Stomach (tissue), 8 donors: ENCODE measurements at regions not wholly inside any gene's neighbourhood (a gene's known extent, or its start where the extent isn't known, plus 50 kb on each side); places are given as distances from the start of the nearest gene placed in this dataset.
A peak's percentile ranks its signal among the peaks of the same experiment; 100 is the strongest.

ENCODE experiments used
- DNase-seq, 2 donors: peaks; one replicate each; pipeline versions ENCODE4 v3.0.0 to v3.0.0-alpha.2; 2013 to 2019
- H3K27ac ChIP-seq, 5 donors: fragments of 200-600 bp in 4 of 5; sonication (generic) in 4 of 5; one replicate each; pipeline ENCODE4 v1.5.1; 2013 to 2019; ENCODE audit warnings: mild to moderate bottlenecking in 1 of 5, moderate library complexity in 1 of 5
- H3K27me3 ChIP-seq, 3 donors: fragments of 200-600 bp; sonication (generic); one replicate each; pipeline ENCODE4 v1.5.1; 2017 to 2019; ENCODE audit warnings: mixed run types in 1 of 3
- H3K36me3 ChIP-seq, 4 donors: fragments of 200-600 bp; sonication (generic); 1 replicate in 3 of 4; 2 replicates in 1 of 4; pipeline ENCODE4 v1.5.1; 2016 to 2019
- H3K4me1 ChIP-seq, 4 donors: fragments of 200-600 bp; sonication (generic); one replicate each; pipeline ENCODE4 v1.5.1; 2016 to 2019
- H3K4me3 ChIP-seq, 4 donors: fragments of 200-600 bp; sonication (generic) in 3 of 4; one replicate each; pipeline ENCODE4 v1.5.1; 2016 to 2019; ENCODE audit warnings: mild to moderate bottlenecking in 1 of 4
- H3K9me3 ChIP-seq, 4 donors: fragments of 200-600 bp; sonication (generic); one replicate each; pipeline ENCODE4 v1.5.1; 2016 to 2019
- CTCF ChIP-seq, 7 experiments: fragments of 450-650 bp in 4 of 7; fragments of 200-600 bp in 3 of 7; sonication (generic) in 3 of 7; IDR thresholded peaks; one replicate each; pipeline ENCODE4 v1.5.1; 2016 to 2019; ENCODE audit warnings: antibody characterized with exemption in 7 of 7, control low read depth in 2 of 7, mild to moderate bottlenecking in 1 of 7
- EP300 ChIP-seq: sonication (generic); formaldehyde crosslinking; IDR thresholded peaks from one replicate; pipeline ENCODE4 v1.6.1; 2017; ENCODE audit warnings: antibody characterized with exemption
- POLR2A ChIP-seq, 4 donors: fragments of 450-650 bp; IDR thresholded peaks; one replicate each; pipeline ENCODE4 v1.6.1; 2016; ENCODE audit warnings: antibody characterized with exemption in 4 of 4, control low read depth in 2 of 4, mild to moderate bottlenecking in 1 of 4, moderate library complexity in 1 of 4
- POLR2AphosphoS5 ChIP-seq, 3 donors: sonication (generic); formaldehyde crosslinking; IDR thresholded peaks; one replicate each; pipeline ENCODE4 v1.6.1; 2016; ENCODE audit warnings: antibody characterized with exemption in 3 of 3
- WGBS, 5 donors: extraction: QIAGEN DNeasy Blood & Tissue Kit in 3 of 5; methylation state at CpG; one replicate each; pipeline versions ENCODE4 v1.1.5 to v1.1.7; 2013 to 2018; 5-methylcytosine and 5-hydroxymethylcytosine counted together
- intact Hi-C: fragments of 100-400 bp; cut with DNase I; formaldehyde crosslinking; loops from one replicate; pipeline ENCODE4 v1.15.1; 2023; ENCODE audit warnings: low total_unique reads
- donor health status: healthy with polysubstance abuse.
- donor health status: Bipolar disorder and iron deficiency.
- donor health status: healthy.

GRCh38 chr13:73336773-73337172 is 278.0 kb downstream of the KLF5 start:
- peak in 1 of 2 donors; percentile 39 for DNase-seq
- H3K4me1 ChIP-seq: no peaks in the 10 kb centered on the region
- H3K9me3 ChIP-seq: no peaks in the 10 kb centered on the region
- no peaks in the 10 kb centered on the region for H3K27me3 ChIP-seq
- no peak overlapping the region for H3K4me3 ChIP-seq
- H3K36me3 ChIP-seq: no peaks in the 10 kb centered on the region
- no peak for TF ChIP-seq POLR2A (IDR thresholded peaks at IDR 0.05)
- TF ChIP-seq POLR2AphosphoS5 (IDR thresholded peaks at IDR 0.05): peak in 1 of 3 donors; percentile 55
- TF ChIP-seq CTCF (IDR thresholded peaks at IDR 0.05): no peak
- TF ChIP-seq EP300: no peak
- intact Hi-C loops: no loop called here
- H3K27ac ChIP-seq: peak overlapping the region in 3 of 5 donors; percentile 61 to 65 (median 64)
- WGBS, 5 donors: 65 to 70% (median 68%) methylated on average over 4 of the region's 4 CpGs

GRCh38 chr13:73335944-73336343 is 277.1 kb downstream of the KLF5 start:
- no peak for TF ChIP-seq EP300
- TF ChIP-seq CTCF (IDR thresholded peaks at IDR 0.05): no peak
- no peak for TF ChIP-seq POLR2A (IDR thresholded peaks at IDR 0.05)
- TF ChIP-seq POLR2AphosphoS5 (IDR thresholded peaks at IDR 0.05): no peak
- intact Hi-C loops: no loop called here
- peak overlapping the region in 4 of 5 donors; percentile 26 to 74 (median 55) for H3K27ac ChIP-seq

GRCh38 chr13:73335210-73335609 is 276.4 kb downstream of the KLF5 start:
- peak in 1 of 2 donors; percentile 40 for DNase-seq
- H3K4me3 ChIP-seq: no peak overlapping the region
- H3K27ac ChIP-seq: peak overlapping the region in 3 of 5 donors; percentile 41 to 74 (median 64)
- 33 to 54% (median 38%) methylated on average over 5 of the region's 5 CpGs for WGBS, 5 donors
- peak in 1 of 3 donors; percentile 50 for TF ChIP-seq POLR2AphosphoS5 (IDR thresholded peaks at IDR 0.05)
- TF ChIP-seq POLR2A (IDR thresholded peaks at IDR 0.05): no peak
- TF ChIP-seq EP300: no peak
- intact Hi-C loops: no loop called here
- H3K4me1 ChIP-seq: no peaks in the 10 kb centered on the region
- H3K27me3 ChIP-seq: no peaks in the 10 kb centered on the region
- H3K9me3 ChIP-seq: no peaks in the 10 kb centered on the region
- H3K36me3 ChIP-seq: no peaks in the 10 kb centered on the region

More at GRCh38 chr13:73335944-73336343, 277.1 kb downstream of the KLF5 start:
- DNase-seq: no peak
- no peaks in the 10 kb centered on the region for H3K9me3 ChIP-seq
- H3K4me3 ChIP-seq: no peak overlapping the region
- H3K4me1 ChIP-seq: no peaks in the 10 kb centered on the region
- no peaks in the 10 kb centered on the region for H3K27me3 ChIP-seq
- H3K36me3 ChIP-seq: no peaks in the 10 kb centered on the region
- WGBS, 5 donors: 84 to 99% (median 95%) methylated on average over 7 of the region's 7 CpGs

GRCh38 chr13:73334445-73334844 is 275.6 kb downstream of the KLF5 start:
- H3K9me3 ChIP-seq: no peaks in the 10 kb centered on the region
- H3K27me3 ChIP-seq: no peaks in the 10 kb centered on the region
- TF ChIP-seq EP300 (no peak), POLR2AphosphoS5 (IDR thresholded peaks at IDR 0.05) (no peak), CTCF (IDR thresholded peaks at IDR 0.05) (no peak), POLR2A (IDR thresholded peaks at IDR 0.05) (no peak)
- H3K4me1 ChIP-seq: no peaks in the 10 kb centered on the region
- intact Hi-C loops: no loop called here
- H3K36me3 ChIP-seq: no peaks in the 10 kb centered on the region
- peak overlapping the region in 3 of 5 donors; percentile 41 to 74 (median 64) for H3K27ac ChIP-seq
- H3K4me3 ChIP-seq: no peak overlapping the region
- WGBS, 5 donors: 75 to 94% (median 89%) methylated on average over 4 of the region's 4 CpGs
- DNase-seq: no peak

- H3K27ac ChIP-seq: no peak overlapping the region
- no peaks in the 10 kb centered on the region for H3K36me3 ChIP-seq
- no peak for DNase-seq
- no peak for TF ChIP-seq POLR2AphosphoS5 (IDR thresholded peaks at IDR 0.05)
- TF ChIP-seq CTCF (IDR thresholded peaks at IDR 0.05): no peak
- no peak for TF ChIP-seq POLR2A (IDR thresholded peaks at IDR 0.05)
- TF ChIP-seq EP300: no peak
- intact Hi-C loops: no loop called here
- H3K27me3 ChIP-seq: no peaks in the 10 kb centered on the region
- 73 to 96% (median 94%) methylated on average over 1 of the region's 1 CpG for WGBS, 5 donors
- peaks cover 0 to 8% (median 0%) of the 10 kb centered on the region in 4 donors for H3K4me1 ChIP-seq
- H3K4me3 ChIP-seq: no peak overlapping the region
- no peaks in the 10 kb centered on the region for H3K9me3 ChIP-seq
These were observed 272.8 kb downstream of the KLF5 start for GRCh38 chr13:73331556-73331955.
